Liver (tissue), 8 donors: ENCODE measurements at regions not wholly inside any gene's neighbourhood (a gene's known extent, or its start where the extent isn't known, plus 50 kb on each side); places are given as distances from the start of the nearest gene placed in this dataset.
A peak's percentile ranks its signal among the peaks of the same experiment; 100 is the strongest.

Source experiments
- DNase-seq: peaks from one replicate; pipeline ENCODE4 v3.0.0-alpha.2; 2017; ENCODE audit warnings: low spot score
- H3K27ac ChIP-seq, 2 donors: one replicate each; pipeline ENCODE4 v1.7.0; 2013; ENCODE audit warnings: inconsistent platforms in 2 of 2, low read length in 2 of 2, control low read depth in 1 of 2, low read depth in 1 of 2, mild to moderate bottlenecking in 1 of 2
- H3K27me3 ChIP-seq, 4 donors: one replicate each; pipeline versions ENCODE4 v1.6.1 to v1.7.0; 2013; ENCODE audit warnings: low read length in 3 of 4, inconsistent platforms in 1 of 4, mild to moderate bottlenecking in 1 of 4, moderate library complexity in 1 of 4; ENCODE audit not compliant: control insufficient read depth in 4 of 4, insufficient read depth in 4 of 4
- H3K36me3 ChIP-seq, 4 donors: one replicate each; pipeline versions ENCODE4 v1.6.1 to v1.7.0; 2013; ENCODE audit warnings: low read length in 3 of 4, mild to moderate bottlenecking in 3 of 4, low read depth in 1 of 4, moderate library complexity in 1 of 4; ENCODE audit not compliant: control insufficient read depth in 4 of 4, insufficient read depth in 3 of 4
- H3K4me1 ChIP-seq, 4 donors: one replicate each; pipeline versions ENCODE4 v1.6.1 to v1.7.0; 2013; ENCODE audit warnings: low read length in 3 of 4, mild to moderate bottlenecking in 3 of 4, moderate library complexity in 1 of 4; ENCODE audit not compliant: control insufficient read depth in 4 of 4, insufficient read depth in 4 of 4
- H3K4me3 ChIP-seq, 3 donors: one replicate each; pipeline versions ENCODE4 v1.6.1 to v1.7.0; 2013; ENCODE audit warnings: low read length in 3 of 3, control low read depth in 1 of 3, low read depth in 1 of 3, mild to moderate bottlenecking in 1 of 3
- H3K9ac ChIP-seq, 2 donors: one replicate each; pipeline ENCODE4 v1.7.0; 2013; ENCODE audit warnings: low read length in 2 of 2, mild to moderate bottlenecking in 2 of 2, moderate library complexity in 2 of 2, control low read depth in 1 of 2, low read depth in 1 of 2
- H3K9me3 ChIP-seq, 4 donors: one replicate each; pipeline versions ENCODE4 v1.6.1 to v1.7.0; 2013; ENCODE audit warnings: low read length in 3 of 4; ENCODE audit not compliant: control insufficient read depth in 4 of 4
- CTCF ChIP-seq: fragments of 150-350 bp; IDR thresholded peaks from 2 replicates; pipeline ENCODE4 v1.5.1; 2017; ENCODE audit warnings: improper control_type of control experiment, low read depth, low read length; ENCODE audit not compliant: missing input control
- EGR1 ChIP-seq, 2 donors: IDR thresholded peaks; 2 replicates each; pipeline ENCODE4 v1.6.1; 2016 to 2018; ENCODE audit warnings: antibody characterized with exemption in 2 of 2, low read depth in 2 of 2
- FOXA1 ChIP-seq: IDR thresholded peaks from 2 replicates; pipeline ENCODE4 v1.6.1; 2016; ENCODE audit warnings: antibody characterized with exemption
- FOXA2 ChIP-seq: IDR thresholded peaks from 2 replicates; pipeline ENCODE4 v1.6.1; 2016; ENCODE audit warnings: antibody characterized with exemption
- GABPA ChIP-seq, 2 donors: IDR thresholded peaks in 1 of 2; conservative IDR thresholded peaks in 1 of 2; 2 replicates each; pipeline ENCODE4 v1.6.1; 2016; ENCODE audit warnings: antibody characterized with exemption in 2 of 2, mild to moderate bottlenecking in 1 of 2, moderate library complexity in 1 of 2
- HNF4A ChIP-seq, 2 donors: conservative IDR thresholded peaks; 2 replicates each; pipeline ENCODE4 v1.6.1; 2016; ENCODE audit warnings: antibody characterized with exemption in 2 of 2, mild to moderate bottlenecking in 2 of 2
- HNF4G ChIP-seq: IDR thresholded peaks from 2 replicates; pipeline ENCODE4 v1.6.1; 2016; ENCODE audit warnings: antibody characterized with exemption
- JUND ChIP-seq, 2 donors: IDR thresholded peaks; 2 replicates each; pipeline ENCODE4 v1.6.1; 2016; ENCODE audit warnings: antibody characterized with exemption in 2 of 2
- NR2F2 ChIP-seq: IDR thresholded peaks from 2 replicates; pipeline ENCODE4 v1.6.1; 2016; ENCODE audit warnings: antibody characterized with exemption
- RAD21 ChIP-seq, 2 donors: IDR thresholded peaks; 2 replicates each; pipeline ENCODE4 v1.6.1; 2016; ENCODE audit warnings: antibody characterized with exemption in 2 of 2, mild to moderate bottlenecking in 2 of 2
- RXRA ChIP-seq, 2 donors: IDR thresholded peaks; 2 replicates each; pipeline ENCODE4 v1.6.1; 2017 to 2018; ENCODE audit warnings: antibody characterized with exemption in 2 of 2, mild to moderate bottlenecking in 1 of 2
- SP1 ChIP-seq: IDR thresholded peaks from 2 replicates; pipeline ENCODE4 v1.6.1; 2018; ENCODE audit warnings: antibody characterized with exemption, mild to moderate bottlenecking
- TAF1 ChIP-seq: conservative IDR thresholded peaks from 2 replicates; pipeline ENCODE4 v1.6.1; 2016; ENCODE audit warnings: antibody characterized with exemption, mild to moderate bottlenecking
- YY1 ChIP-seq: IDR thresholded peaks from 2 replicates; pipeline ENCODE4 v1.6.1; 2016; ENCODE audit warnings: antibody characterized with exemption, mild to moderate bottlenecking
- ZBTB33 ChIP-seq: IDR thresholded peaks from 2 replicates; pipeline ENCODE4 v1.6.1; 2016; ENCODE audit warnings: antibody characterized with exemption
- WGBS: extraction: QIAGEN DNeasy Blood & Tissue Kit; methylation state at CpG from one replicate; pipeline ENCODE4 v1.1.7; 2013; 5-methylcytosine and 5-hydroxymethylcytosine counted together
- TF ChIP-seq, protein P1 (sequence below): IDR thresholded peaks from 2 replicates; pipeline ENCODE4 v1.6.1; 2016; ENCODE audit warnings: antibody characterized with exemption
- TF ChIP-seq, protein P2 (sequence below): IDR thresholded peaks from 2 replicates; pipeline ENCODE4 v1.6.1; 2016; ENCODE audit warnings: antibody characterized with exemption, mild to moderate bottlenecking
- TF ChIP-seq, protein P3 (sequence below): IDR thresholded peaks from 2 replicates; pipeline ENCODE4 v1.6.1; 2016; ENCODE audit warnings: antibody characterized with exemption
- donor health status: healthy.
- donor health status: healthy.
- donor health status: healthy.
- donor health status: healthy.
- donor health status: healthy.

DNA sequence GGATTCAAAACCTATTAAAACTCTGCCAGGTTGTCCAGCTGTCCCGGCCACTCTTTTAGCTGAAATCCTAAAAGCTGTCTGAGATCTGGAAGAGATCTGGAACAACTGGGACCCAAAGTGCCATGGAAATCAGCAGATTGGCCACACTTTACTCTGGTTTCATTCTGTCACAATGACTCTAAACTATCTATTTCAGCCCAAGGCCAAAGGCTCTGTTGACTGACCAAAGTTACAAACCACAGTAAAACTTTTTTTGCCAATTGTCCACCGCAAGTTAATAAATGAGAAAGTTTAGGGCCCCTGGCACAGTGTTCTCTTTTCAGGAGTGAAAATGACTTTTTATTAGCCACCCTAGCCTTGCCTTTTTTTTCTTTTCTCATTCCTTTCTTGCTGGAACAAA is 113.4 kb upstream of the CPM start:
- Histone ChIP-seq H3K36me3 (no peaks in the 10 kb centered on the region), H3K4me1 (peaks cover 6 to 25% (median 15%) of the 10 kb centered on the region in 4 donors), H3K27me3 (no peaks in the 10 kb centered on the region), H3K4me3 (no peak overlapping the region), H3K9ac (peak overlapping the region in 1 of 2 donors; percentile 56), H3K9me3 (no peaks in the 10 kb centered on the region), H3K27ac (peak overlapping the region; percentile 70 to 85)
- 39% methylated on average over 2 of the region's 2 CpGs for WGBS
- TF ChIP-seq SP1 (peak; percentile 97), HNF4A (conservative IDR thresholded peaks at IDR 0.05) (peak; percentile 94 to 97), NR2F2 (peak; percentile 51), JUND (IDR thresholded peaks at IDR 0.05) (peak; percentile 46 to 78), RXRA (IDR thresholded peaks at IDR 0.05) (peak; percentile 74 to 84), YY1 (peak; percentile 82), FOXA2 (peak; percentile 93), FOXA1 (peak; percentile 94), HNF4G (peak; percentile 76), TAF1 (peak; percentile 69), CTCF (no peak), EGR1 (IDR thresholded peaks at IDR 0.05; ENCODE audit: low read depth in 2 of 2) (peak in 1 of 2 donors; percentile 53), RAD21 (IDR thresholded peaks at IDR 0.05) (peak; percentile 63 to 66), ZBTB33 (peak; percentile 81), GABPA (IDR thresholded peaks at IDR 0.05 in 1 of 2, conservative IDR thresholded peaks at IDR 0.05 in 1 of 2) (no peak)
- TF ChIP-seq, protein P1, sequence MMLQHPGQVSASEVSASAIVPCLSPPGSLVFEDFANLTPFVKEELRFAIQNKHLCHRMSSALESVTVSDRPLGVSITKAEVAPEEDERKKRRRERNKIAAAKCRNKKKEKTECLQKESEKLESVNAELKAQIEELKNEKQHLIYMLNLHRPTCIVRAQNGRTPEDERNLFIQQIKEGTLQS, result peak; percentile 19
- TF ChIP-seq, protein P2, sequence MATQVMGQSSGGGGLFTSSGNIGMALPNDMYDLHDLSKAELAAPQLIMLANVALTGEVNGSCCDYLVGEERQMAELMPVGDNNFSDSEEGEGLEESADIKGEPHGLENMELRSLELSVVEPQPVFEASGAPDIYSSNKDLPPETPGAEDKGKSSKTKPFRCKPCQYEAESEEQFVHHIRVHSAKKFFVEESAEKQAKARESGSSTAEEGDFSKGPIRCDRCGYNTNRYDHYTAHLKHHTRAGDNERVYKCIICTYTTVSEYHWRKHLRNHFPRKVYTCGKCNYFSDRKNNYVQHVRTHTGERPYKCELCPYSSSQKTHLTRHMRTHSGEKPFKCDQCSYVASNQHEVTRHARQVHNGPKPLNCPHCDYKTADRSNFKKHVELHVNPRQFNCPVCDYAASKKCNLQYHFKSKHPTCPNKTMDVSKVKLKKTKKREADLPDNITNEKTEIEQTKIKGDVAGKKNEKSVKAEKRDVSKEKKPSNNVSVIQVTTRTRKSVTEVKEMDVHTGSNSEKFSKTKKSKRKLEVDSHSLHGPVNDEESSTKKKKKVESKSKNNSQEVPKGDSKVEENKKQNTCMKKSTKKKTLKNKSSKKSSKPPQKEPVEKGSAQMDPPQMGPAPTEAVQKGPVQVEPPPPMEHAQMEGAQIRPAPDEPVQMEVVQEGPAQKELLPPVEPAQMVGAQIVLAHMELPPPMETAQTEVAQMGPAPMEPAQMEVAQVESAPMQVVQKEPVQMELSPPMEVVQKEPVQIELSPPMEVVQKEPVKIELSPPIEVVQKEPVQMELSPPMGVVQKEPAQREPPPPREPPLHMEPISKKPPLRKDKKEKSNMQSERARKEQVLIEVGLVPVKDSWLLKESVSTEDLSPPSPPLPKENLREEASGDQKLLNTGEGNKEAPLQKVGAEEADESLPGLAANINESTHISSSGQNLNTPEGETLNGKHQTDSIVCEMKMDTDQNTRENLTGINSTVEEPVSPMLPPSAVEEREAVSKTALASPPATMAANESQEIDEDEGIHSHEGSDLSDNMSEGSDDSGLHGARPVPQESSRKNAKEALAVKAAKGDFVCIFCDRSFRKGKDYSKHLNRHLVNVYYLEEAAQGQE, result peak; percentile 91
- TF ChIP-seq, protein P3, sequence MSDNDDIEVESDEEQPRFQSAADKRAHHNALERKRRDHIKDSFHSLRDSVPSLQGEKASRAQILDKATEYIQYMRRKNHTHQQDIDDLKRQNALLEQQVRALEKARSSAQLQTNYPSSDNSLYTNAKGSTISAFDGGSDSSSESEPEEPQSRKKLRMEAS, result peak; percentile 76
- DNase-seq, result no peak
